NB4 (cell line): ENCODE measurements at regions not wholly inside any gene's neighbourhood (a gene's known extent, or its start where the extent isn't known, plus 50 kb on each side); places are given as distances from the start of the nearest gene placed in this dataset.

Source experiments
- MAX ChIP-seq: IDR thresholded peaks from 2 replicates; pipeline ENCODE4 v1.6.1; 2011; ENCODE audit warnings: low read depth, low read length
- POLR2A ChIP-seq: IDR thresholded peaks from 2 replicates; pipeline ENCODE4 v1.6.1; 2011; ENCODE audit warnings: mild to moderate bottlenecking; ENCODE audit not compliant: insufficient read length; ENCODE audit errors: extremely low read depth
- TF ChIP-seq, protein P1 (sequence below): IDR thresholded peaks from one replicate; pipeline ENCODE4 v1.5.1; 2012; ENCODE audit warnings: low read depth, low read length

- TF ChIP-seq, protein P1, sequence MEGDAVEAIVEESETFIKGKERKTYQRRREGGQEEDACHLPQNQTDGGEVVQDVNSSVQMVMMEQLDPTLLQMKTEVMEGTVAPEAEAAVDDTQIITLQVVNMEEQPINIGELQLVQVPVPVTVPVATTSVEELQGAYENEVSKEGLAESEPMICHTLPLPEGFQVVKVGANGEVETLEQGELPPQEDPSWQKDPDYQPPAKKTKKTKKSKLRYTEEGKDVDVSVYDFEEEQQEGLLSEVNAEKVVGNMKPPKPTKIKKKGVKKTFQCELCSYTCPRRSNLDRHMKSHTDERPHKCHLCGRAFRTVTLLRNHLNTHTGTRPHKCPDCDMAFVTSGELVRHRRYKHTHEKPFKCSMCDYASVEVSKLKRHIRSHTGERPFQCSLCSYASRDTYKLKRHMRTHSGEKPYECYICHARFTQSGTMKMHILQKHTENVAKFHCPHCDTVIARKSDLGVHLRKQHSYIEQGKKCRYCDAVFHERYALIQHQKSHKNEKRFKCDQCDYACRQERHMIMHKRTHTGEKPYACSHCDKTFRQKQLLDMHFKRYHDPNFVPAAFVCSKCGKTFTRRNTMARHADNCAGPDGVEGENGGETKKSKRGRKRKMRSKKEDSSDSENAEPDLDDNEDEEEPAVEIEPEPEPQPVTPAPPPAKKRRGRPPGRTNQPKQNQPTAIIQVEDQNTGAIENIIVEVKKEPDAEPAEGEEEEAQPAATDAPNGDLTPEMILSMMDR = no peak
- TF ChIP-seq POLR2A (no peak), MAX (no peak)
Observed at GRCh38 chr5:2651116-2651515, 100.4 kb downstream of the IRX2 start.
